ENCODE measurements at regions not wholly inside any gene's neighbourhood (a gene's known extent, or its start where the extent isn't known, plus 50 kb on each side); places are given as distances from the start of the nearest gene placed in this dataset.
"Not testable (repeated sequence)": the region's sequence is repeated elsewhere in the genome, so short reads cannot be mapped to it uniquely, and the experiment has no call there.

DNA sequence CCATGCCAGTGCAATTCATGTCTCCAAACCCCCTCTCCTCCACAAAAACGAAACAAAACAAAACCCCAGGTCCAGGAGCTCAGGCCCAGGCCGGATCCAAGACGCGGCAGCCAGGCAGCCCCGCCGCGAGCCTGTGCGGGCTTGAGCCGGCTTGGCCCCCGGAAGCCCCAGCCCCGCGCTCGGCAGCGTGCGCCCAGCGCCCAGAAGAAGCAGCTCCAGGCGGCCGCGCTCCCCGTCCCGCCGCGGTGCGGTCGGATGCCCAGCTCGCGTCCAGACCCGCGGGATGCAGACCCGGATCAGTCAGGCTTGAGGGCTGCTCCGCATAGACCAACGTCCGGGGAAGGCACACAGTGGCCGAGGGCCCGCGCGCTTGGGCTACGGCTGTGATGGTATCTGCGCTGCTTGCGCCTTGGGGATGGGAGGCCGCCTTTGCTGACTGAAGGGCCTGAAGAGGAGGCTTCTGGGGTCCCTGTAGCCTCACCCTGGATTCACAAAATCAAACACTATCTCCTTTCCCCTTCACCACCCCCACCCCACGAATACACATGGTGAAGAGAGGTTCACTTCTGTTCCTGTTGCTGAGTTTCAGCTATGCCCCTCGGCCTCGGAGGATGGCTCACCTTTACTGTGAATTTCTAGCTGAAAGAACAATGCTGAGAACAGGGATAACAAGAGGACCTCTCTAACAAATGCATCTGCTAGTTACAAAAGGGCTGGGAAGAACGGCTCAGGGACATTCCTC is 79.9 kb upstream of the EN2 start:
- no peak for DNase-seq

DNA sequence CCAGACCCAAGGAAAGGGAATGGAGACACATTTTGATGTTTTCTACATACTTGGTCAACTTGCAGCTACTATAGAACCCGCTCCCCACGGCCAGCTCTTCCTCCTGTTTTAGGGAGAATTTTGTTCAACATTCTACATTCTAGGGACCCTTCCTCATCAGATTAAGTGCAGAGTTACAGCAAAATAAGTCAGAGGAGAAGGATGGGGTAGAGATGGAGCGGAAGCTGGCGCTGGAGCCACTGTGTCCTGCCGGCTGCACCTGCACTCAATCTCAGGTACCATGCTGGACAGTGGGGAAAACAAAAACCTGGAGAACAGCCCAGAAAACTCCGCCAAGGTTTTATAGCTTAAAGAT is 79.4 kb upstream of the EN2 start:
- DNase-seq: no peak

DNA sequence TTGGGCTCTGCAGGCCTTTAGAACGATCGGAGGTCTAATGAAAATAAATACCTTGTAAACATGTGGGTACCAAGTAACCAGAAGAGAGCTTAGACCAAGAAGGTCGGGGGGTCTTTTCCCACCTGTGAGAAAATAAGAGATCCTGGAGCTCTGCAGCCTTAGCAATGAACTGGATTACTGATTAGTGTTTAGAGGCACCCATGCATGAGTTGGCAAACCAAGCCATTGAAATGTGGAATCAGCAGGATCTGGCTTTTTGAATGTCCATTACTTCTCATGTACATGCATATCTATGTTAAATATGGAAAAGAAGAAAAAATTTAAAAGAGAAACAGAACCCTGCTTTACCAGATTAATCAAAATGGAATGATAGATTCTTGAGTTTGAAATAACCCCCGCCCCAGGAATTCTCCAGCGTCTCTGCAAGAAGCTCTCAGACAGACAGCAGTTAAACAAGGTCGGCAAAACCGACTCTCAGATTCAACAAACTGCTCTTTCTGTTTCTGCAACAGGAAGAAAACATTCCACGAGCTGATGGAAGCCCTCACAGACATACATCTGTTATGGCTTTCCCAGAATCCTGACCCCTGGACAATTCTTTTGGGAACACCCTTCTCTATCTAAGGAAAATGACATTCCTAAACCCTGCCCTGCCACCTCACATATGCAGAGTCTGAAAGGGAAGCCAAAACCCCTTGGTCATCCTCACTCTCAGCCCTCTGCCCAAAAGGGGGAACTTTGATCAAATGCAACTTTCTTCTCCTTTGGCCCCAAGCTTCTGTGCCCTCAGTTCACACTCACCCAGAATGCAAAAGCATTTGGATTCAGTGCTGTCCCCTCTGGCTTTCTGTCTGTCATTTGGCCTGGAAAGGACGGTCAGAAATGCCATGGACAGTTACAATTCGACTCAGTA is 78.7 kb upstream of the EN2 start:
- no peak for DNase-seq

DNA sequence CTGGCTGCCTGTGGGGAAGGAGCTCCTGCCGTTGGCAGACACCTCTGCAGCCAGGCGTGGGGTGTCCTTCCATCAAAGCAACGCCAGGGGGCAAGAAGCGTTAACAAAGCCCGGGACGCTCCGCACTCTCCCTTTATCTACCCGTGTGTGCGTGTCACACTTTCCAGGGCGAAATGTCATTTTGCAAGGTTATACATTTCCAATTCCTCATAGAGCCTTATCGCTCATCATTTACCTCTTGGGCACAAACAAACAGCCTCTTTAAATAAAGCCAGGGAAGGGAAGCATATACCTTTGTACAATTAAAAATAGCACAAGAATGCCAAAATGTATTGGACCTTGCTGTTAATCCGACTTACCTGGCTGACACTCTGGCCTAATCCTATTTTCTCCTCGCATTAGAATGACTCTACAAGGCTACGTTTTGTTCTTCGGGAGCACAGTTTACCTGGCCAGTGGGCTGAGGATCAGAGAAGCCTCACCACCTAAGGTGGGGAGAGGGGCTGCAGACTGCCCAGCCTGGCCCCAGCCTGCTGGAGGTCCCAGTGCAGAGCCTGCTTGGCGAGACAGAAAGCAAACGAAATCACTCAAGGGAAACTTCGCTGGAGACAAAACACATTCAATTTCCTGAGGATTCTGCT is 77.6 kb upstream of the EN2 start:
- peak; percentile 69 to 76 for DNase-seq

DNA sequence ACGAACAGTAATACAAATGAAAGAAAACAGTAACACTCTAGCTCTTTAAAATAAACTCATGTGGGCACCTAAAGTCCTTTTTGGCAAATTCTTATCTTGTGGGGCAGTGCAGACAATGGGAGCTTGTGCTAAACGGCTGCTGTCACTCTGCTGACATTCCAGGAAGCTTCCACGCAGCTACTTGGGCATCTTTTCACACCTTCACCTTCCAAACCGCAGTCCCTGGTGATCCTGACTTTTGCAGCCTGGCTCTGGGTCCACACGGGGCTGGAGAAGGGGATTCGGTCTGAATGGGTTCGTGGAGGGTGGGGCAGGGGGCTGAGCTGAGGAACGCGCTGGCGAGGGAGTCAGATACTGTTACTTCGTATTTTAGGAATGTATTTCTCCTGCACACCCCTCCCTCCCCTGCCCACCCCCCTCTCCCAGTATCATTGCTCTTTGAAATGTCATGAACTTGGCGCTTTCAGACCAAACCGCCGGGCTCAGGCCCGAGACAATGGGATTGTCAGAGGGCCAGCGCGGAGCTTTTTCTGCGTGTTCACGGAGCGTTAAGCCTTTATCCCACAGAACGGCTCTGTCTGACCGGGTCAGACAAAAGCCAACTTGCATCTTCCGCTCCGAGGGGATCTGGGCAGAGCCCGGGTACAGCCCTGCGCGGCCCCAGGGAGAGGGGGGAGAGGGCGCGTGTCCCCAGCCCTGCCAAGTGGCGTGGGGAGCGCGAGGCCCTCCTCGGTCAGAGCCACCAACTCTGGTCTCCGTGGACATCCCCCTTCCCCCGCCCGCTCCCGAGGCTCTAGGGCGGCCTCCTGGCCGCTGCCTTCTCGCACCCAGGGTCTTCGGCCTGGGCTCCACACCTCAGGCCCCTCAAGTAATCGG is 76.7 kb upstream of the EN2 start:
- DNase-seq: no peak

DNA sequence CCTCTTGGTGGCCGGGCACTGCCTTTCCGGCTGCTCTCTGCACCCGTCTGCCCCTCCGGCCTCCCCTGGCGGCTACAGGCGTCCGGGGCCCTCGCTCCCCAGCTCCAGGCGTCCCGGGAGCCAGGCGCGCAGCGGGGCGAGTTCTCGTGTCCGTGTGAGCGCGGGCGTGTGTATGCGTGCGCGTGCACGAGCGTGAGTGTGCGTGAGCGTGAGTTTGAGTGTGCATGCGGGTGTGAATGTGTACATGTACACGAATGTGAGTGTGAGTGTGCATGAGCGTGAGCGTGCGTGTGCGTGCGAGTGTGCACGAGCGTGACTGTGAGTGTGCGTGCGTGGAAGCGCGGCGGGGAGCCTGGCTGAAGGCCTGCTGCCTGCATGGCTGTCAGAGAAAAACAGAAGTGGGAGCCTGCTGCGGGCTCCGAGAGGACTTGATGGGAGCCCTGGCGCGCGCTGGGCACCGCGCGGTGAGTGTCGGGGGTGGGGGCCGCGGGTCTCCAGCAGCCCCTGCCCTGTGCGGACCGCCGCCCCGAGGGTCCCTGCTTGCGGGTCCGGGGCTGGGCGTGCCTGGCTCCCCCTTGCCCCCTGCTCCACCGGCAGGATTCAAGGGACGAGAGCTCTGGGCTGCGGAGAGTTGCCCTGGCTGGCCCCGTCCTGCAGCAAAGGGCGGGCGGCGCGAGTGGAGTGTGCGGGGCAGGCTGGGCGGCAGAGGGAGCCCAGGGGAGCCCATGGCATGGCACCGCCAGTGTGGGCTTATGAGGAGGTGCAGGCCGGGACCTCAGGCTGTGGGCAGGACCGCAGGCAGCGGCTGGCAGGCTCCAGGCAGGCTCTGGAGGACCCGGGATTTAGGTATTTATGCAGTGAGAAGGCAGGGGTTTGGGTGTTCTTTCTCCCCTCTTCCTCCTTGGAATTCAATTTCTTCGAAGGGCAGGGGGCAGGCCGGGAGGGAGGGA is 75.8 kb upstream of the EN2 start:
- no peak for DNase-seq

DNA sequence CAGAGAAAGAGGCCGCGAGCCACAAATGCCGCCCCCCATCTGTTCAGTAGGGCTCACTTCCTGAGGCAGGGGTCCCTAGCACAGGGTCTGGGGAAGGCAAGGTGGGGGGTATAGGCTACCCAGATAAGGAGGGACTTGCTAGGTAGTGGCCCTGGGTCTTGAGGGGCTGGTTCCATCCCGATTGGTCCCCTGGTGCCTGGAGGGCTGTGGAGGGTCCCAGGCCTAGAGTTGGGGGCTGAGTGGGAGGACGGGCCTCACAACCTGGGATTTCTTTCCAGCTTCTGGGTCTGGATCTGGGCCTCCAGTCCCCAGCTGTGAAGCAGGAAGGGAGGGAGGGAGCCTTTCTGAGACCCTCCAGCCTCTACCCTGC is 75.1 kb upstream of the EN2 start:
- no peak for DNase-seq

DNA sequence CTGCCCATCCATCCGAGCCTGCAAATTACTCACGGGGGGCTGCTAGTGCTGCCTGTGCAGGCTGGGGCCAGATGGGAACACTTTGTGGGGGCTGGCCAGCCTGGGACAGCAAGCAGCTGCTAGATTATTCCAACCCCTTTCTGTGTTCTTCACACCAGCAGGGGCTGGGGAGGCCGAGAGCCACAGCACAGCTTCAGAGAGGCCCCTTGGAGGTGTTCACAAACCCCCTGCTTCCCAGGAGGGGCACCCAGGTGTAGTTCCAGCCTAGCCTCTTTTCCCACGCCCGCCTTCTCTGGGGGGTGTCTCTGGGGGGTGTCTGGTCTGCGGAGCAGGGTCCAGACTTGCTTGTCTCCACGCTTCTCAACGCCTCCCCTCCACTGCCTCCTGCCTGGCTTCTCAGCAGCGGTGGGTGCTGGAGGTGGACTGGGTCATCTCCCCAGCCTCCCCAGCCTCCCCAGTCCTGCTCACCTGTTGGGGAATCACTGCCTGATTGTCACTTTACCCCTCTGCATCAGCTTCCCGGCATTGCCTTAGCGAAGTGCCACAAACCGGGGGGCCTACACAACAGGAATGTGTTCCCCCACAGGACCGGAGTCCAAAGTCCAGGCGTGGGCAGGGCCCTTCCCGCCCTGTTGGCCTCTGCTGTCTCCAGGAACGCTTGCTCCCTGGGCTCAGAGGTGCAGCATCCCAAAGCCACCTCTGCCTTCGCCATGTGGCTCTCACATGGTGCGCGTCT is 74.0 kb upstream of the EN2 start:
- no peak for DNase-seq

DNA sequence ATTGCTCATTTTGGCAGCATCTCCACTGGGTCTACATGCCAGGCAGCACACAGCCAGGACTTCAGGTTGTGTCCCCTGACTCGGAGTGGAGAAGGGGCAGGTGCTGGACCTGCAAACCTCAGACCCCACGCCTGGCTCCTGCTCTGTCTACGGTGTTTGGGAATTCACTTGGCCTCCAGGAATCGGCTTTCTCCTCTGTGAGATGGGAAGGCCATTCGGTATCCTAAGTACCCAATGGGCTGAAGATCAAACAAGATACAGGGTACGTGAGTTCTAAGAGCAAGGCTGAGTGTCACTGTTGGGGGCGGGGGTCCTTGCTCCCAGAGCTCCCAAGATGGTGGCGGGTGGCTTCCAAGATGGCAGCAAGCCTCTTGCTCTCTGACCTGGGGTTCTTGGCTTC is 73.2 kb upstream of the EN2 start:
- no peak for DNase-seq

DNA sequence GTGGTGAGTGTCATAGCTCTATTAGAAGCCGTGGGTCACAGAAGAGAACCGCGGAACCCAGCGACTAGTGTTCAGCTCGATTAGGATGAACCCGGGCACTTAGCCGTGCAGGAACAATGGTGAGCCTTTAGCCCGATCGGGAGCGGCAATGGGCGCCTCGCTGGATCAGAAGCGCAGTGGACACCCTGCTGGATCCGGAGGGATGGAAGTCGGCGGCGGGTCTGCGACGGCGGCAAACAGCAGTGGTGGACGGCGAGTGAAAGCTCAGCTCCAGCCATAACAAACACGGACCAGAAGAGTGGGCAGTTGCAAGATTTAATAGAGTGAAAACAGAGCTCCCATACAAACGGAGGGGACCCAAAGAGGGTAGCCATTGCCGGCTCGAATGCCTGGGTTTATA is 72.7 kb upstream of the EN2 start:
- not testable (repeated sequence) for DNase-seq

DNA sequence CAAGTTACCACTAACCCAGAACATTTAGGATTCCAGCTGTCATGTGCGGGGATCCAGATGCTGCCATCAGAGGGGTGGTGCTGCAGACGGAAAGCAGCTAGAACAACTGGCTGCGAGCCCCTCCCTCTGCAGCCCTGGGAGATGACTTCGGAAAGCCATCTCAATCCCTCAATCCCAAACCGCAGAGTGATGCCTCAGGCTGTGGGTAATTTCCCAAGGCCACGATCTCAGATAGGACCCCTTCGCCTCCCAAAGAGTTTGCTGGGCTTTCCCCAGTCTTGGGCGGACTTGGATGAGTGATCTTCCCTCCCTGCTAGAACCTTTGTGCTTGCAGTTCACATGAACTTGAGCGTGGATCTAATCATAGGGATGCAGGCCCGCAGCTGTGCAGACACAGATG is 71.3 kb upstream of the EN2 start:
- DNase-seq: no peak

DNA sequence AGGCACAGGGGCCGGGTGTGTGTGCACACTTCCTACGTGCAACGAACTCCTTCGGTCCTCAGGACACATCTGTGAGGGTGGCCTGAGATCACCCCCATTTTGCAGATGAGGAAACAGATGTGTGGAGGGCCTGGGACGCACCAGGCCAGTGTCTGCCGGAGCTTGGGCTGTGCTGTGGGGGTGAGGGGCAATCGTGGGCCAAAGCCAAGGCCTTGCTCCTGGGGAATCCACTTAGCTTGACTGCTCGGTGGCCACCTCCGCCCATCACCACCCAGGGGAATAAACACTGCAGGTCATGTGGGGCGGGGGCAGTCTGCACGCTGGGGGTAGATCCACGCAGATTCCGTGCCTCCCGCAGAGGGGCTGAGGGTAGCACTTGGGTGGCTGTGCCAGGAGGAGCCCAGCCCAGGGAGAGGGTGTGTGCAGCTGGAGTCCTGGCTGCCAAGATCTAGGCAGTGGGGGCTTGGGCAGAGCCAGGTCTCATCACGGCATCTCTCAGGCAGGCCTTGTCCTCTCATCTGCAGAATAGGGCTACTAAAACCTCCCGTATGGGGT is 70.8 kb upstream of the EN2 start:
- no peak for DNase-seq

DNA sequence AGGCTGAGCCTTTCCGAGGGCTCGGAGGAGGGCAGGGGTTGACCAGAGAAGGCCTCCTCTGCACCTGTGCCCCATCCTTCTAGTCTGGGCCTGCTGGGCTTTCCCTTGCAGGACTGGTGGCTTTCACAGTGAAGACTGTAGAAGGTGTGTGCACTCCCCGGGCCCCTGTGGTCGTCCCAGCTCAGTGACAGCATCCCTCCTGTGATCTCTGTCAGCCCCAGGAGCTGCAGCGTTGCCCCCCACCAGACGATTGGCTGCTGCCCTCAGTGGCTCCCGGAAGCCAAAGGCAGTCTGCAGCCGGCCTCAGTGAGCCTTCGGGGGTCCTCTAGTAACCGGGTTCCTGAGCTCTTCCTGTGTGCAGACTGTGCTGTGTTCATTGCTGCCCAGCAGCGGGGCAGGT is 69.4 kb upstream of the EN2 start:
- no peak for DNase-seq

DNA sequence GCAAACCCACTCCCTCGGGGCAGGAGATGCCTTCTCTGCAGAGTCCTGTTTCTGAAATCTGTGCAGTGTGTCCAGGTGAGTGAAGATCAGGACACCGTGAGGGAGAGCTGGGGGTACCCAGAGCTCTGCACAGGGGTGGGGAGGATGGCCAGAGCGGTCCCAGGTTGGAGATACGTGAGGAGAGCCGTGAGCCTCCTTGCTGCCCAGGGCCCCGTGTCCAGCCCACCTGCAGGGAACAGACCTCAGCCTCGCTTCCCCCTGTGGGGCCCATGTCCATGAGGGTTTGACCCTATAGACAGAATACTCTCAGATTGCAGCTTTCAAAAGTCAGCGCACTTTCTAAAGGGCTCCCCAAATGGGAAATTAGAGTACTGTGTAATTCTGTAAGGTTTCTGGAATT is 66.5 kb upstream of the EN2 start:
- no peak for DNase-seq

DNA sequence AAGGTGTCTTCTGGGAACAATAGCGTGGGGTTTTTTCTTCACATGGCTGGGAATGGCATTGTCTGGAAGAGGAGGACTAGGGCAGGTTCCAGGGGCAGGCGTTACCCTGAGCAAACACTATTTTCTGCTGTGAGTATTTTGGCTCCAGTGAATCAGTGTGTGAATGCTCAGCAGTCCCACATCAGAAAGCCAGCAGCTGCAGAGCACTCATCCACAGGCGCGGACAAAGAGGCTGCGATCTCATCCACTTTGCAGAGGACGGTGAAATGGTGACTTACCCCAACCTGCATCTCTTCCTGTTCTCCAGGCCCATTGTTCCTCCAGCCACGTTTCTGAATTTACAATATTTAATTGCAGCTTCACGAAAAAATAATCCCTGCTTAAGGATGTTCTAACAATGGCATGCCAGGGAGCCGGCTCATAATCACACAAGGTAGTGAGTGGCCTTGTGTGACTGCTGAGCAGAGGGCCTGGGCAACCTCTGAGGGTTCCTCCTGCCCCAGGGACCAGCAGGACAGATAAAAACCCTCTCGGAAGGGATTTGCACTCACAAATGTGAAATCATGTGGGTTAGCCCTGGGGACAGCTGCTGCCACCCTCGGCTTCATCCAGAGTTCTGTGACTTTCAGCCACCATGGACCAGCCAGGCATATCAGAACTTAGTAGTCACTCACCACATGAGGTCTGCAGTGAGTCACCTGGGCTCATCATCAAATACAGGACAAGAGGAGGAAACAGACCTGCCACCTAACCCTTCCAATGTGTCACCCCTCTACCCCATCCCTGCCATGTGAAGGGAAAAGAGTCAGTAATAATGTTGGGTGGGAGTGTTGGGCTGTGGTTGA is 65.0 kb upstream of the EN2 start:
- DNase-seq: no peak

DNA sequence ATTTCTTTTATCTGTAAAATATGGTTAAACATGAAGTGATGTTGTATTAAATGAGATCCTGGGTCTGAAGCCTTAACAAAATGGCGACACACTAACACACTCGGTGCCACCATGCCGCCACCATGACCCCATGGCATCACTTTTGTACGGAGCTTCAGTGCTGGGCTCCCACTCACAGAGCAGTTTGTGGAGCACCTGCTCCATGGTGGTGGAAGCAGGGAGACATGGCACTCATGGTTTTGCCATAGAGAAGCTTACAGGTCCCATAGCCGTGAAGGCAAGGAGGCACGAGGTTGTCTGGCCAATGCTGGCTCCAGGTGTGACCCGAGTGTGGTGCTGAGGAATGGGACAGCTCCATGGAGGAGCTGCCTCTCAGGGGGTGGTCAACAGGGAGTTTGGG is 63.5 kb upstream of the EN2 start:
- no peak for DNase-seq

DNA sequence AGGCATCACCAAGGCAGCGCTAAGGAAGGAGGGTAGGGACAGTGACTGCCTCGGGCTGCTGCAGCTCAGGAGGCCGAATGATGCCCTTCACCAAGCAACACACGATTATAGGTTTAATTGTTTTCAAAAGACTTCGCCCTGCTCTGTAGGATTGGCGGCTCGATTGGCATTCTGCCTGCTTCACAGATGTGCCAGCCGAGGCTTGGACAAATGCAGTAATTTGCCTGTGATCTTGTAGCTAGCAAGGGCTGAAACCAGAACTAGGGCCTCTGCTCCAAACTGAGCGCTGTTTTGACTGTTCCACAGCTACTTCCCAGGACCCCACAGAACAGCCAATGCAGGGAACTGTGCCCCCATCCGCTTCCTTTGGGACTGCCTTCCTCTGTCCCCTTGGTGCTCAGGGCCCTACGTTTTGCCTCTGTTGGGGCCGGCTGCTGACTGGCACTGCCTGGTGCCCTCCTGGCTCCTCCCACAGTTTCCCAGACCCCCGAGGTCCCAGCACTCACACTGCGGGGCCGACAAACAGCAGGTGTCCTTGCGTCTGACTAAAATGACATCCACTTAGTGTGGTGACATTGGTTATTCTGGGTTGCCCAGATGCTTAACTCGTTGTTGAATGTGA is 62.6 kb upstream of the EN2 start:
- no peak for DNase-seq

DNA sequence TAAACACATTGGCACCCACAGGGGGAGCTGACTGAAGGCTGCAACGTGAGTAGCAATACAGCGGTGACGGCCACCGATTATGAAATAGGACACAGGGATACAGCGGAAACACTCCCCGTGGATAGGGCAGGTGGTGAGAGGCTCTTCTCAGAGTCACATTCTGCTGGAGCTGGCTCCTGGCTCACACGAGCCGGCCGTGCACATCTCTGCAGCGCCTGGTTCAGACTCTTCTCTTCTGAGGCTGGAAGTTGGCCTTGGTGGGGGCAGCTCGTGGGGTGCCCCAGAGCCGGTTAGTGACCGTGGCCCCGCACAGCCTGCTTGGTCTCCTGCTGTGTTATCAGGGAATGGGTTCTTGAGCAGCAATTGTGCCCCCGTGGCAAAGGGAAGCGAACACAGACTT is 61.3 kb upstream of the EN2 start:
- no peak for DNase-seq
